Right lobe of liver (tissue), 4 donors: ENCODE measurements at regions not wholly inside any gene's neighbourhood (a gene's known extent, or its start where the extent isn't known, plus 50 kb on each side); places are given as distances from the start of the nearest gene placed in this dataset.

ENCODE experiments used
- CTCF ChIP-seq, 4 donors: fragments of 200-600 bp in 3 of 4; fragments of 450-650 bp in 1 of 4; IDR thresholded peaks; one replicate each; pipeline versions ENCODE4 v1.5.1 to v1.8.0; 2016 to 2022; ENCODE audit warnings: antibody characterized with exemption in 4 of 4, mild to moderate bottlenecking in 2 of 4
- POLR2A ChIP-seq: fragments of 450-650 bp; IDR thresholded peaks from one replicate; pipeline ENCODE4 v1.6.1; 2017; ENCODE audit warnings: antibody characterized with exemption, mild to moderate bottlenecking
- donor health status: DM: no; HTN: no; CAD: no.
- donor health status: DM: no; HTN: no; CAD: no.
- donor health status: DM: no; HTN: yes; CAD: no.

- TF ChIP-seq POLR2A (no peak), CTCF (IDR thresholded peaks at IDR 0.05) (no peak)
Measured at GRCh38 chr10:9860045-9860444, 1157.6 kb upstream of the CELF2 start.
